SU-DHL-6 (cell line): ENCODE measurements at regions not wholly inside any gene's neighbourhood (a gene's known extent, or its start where the extent isn't known, plus 50 kb on each side); places are given as distances from the start of the nearest gene placed in this dataset.

Experiments
- EZH2phosphoT487 ChIP-seq: fragments of 200-600 bp; sonication (generic), shearing (Covaris generic); conservative IDR thresholded peaks from 2 replicates; pipeline ENCODE4 v1.6.1; 2018; ENCODE audit warnings: mild to moderate bottlenecking, antibody characterized with exemption, low read length, moderate library complexity, mixed read lengths
- TF ChIP-seq, protein P1 (sequence below): fragments of 200-600 bp; sonication (generic); IDR thresholded peaks from one replicate; pipeline ENCODE4 v1.5.1; 2017; ENCODE audit warnings: antibody characterized with exemption, mild to moderate bottlenecking, low read length, moderate library complexity; ENCODE audit not compliant: insufficient read depth, poor library complexity, severe bottlenecking

DNA sequence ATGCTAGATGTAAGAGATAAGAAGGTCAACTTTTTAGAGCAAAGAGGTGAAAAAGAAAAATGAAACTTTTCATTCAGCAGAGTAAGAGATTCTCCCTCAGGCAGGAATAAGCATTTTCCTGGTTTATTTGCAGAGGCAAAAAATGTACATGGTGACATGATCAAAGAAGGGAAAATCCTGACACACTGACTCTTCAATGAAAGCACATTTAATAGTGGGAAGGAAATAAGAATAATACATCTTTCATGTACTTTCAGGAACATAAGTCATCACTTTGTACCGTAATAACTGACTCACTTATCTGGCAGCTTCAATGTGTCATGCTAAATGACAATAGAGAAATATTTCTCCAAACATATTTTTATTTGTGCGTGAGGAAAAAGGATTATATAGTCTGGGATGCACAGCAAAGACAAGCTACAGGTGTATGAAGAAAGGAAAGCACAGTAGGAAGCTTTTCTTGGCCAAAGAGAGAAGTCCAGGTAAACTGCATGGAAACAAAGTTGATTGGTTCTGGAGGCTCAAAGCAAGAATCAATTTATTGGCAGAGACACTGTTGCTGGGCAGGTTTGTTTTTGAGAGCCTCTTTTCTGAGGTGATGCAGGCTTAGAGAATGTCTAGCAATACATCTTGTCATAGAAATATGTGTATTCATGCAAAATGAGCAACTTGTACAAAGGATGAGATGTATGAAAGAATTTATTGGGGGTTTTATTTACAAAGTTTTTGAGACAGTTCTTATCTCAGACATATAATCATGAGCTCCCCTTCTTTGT is 1409.0 kb downstream of the PLA2G4A start:
- TF ChIP-seq, protein P1, sequence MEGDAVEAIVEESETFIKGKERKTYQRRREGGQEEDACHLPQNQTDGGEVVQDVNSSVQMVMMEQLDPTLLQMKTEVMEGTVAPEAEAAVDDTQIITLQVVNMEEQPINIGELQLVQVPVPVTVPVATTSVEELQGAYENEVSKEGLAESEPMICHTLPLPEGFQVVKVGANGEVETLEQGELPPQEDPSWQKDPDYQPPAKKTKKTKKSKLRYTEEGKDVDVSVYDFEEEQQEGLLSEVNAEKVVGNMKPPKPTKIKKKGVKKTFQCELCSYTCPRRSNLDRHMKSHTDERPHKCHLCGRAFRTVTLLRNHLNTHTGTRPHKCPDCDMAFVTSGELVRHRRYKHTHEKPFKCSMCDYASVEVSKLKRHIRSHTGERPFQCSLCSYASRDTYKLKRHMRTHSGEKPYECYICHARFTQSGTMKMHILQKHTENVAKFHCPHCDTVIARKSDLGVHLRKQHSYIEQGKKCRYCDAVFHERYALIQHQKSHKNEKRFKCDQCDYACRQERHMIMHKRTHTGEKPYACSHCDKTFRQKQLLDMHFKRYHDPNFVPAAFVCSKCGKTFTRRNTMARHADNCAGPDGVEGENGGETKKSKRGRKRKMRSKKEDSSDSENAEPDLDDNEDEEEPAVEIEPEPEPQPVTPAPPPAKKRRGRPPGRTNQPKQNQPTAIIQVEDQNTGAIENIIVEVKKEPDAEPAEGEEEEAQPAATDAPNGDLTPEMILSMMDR: no peak
- TF ChIP-seq EZH2phosphoT487: no peak
